ENCODE measurements at regions not wholly inside any gene's neighbourhood (a gene's known extent, or its start where the extent isn't known, plus 50 kb on each side); places are given as distances from the start of the nearest gene placed in this dataset.
"Not testable (repeated sequence)": the region's sequence is repeated elsewhere in the genome, so short reads cannot be mapped to it uniquely, and the experiment has no call there.

DNA sequence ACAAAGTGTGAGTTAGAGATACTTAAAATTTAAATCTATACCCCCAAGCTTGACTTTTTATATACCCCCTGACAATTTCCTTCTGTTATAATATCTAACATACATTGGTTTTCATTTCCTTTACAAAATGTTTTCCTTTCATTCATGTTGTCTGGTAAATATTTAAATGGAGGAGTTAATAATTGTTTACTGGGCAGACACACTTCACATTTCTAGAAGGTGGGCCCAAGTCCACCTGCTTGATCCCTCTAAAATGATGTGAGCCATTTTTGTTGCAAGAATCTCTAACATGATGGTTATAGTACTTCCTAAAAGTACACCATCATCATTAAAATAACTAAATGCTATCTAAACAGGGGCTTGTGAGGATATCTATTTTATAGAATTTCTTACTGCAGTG lies 155.9 kb downstream of the FAM174A start:
- ATAC-seq: no peak
- DNase-seq (ENCODE audit: missing footprints): no peak
- intact Hi-C loops (cut with DNase I): no loop called here

DNA sequence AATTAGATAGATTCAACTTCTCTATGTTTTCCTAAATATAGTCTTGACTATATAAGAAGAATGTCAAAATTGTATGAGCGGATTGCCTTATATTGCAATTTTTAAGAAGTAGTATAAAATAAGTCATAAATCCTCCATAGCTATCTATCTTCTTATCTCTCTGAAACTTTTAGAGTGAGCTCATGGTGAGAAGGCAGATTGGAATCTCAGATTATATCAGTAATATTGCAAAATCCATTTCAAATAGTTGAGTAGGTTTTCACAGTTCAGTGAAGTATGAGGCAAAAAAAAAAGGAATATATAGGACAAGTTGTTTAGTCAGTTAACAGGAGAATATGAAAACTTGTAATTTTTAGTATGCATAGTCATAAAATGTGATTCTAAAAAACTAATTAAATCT lies 156.4 kb downstream of the FAM174A start:
- ATAC-seq (no peak), DNase-seq (ENCODE audit: missing footprints) (no peak)
- intact Hi-C loops (cut with DNase I): no loop called here

DNA sequence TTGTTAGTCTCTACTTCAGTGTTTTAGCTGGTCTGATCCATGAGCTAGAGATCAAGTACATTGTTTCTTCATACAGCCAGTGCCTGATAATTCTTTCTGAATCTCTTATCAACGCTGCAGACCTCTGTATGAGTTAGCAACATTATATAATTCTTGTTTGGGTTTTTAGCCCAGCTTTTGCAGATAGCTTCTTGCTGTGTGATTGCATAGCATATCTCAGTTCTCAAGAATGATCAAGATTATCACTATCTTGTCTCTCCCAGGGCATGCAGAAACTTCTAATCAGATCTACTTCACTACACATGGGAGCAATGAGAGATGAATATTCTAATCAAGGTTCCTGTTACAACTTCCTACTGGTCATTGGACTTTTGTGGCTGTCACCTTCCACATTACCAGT lies 158.3 kb downstream of the FAM174A start:
- intact Hi-C loops (cut with DNase I): no loop called here
- DNase-seq (ENCODE audit: missing footprints) (no peak), ATAC-seq (no peak)

DNA sequence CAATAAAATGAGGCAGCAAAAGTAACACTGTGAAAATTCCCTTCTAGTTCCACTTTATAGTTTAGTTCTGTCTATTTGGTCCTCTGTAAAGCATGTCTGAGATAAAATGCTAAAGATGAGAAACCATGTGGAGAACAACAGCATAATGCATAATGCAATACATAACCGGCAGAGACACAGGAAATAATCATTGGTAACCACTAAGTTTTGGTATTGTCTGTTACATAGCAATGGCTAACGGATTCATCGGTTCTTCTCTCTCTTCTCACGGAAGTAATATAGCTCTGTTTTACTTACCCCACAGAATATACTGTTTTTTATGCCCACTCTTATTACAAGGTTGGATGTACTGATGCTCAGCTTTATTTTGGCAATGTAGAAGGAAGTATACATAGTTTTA lies 158.9 kb downstream of the FAM174A start:
- ATAC-seq (no peak), DNase-seq (ENCODE audit: missing footprints) (no peak)
- intact Hi-C loops (cut with DNase I): no loop called here

DNA sequence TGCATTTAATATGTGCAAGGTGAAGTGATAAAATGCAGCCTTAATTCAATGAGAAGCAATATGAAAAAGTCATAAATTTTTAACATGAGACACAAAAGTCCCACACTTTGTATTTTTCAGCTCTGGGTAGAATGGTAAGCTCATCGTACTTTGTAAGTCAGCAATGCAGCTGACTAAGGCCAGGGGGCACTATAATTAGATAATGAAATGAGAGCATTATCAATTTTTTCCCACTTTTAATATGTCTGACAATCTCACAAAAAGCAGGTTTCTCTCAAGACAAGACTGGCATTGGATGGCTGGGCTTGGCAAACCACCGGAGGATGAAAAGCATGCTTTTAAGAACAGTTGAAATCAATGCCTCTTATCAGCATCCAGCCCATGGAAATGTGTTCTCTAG lies 162.8 kb downstream of the FAM174A start:
- intact Hi-C loops (cut with DNase I): no loop called here
- no peak for DNase-seq (ENCODE audit: missing footprints)
- no peak for ATAC-seq

DNA sequence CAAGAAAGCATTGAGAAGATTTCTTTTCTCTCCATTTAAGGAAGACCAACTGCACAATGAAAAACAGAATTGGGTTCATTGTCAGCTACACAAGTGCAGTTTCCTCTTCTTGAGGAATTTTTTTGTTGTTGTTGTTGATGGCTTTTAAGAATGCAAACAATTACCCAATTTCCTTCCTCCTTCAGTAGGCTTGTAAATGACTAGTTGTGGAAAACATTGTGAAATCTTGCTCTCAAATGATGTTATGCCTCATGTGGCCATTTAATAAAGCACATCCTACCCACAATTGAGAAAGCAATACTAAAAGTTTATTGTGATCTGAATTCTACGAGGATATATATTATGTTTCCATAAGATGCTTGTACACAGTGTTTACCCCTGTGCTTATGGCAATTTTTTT lies 171.6 kb downstream of the FAM174A start:
- no peak for DNase-seq (ENCODE audit: missing footprints)
- ATAC-seq: no peak
- intact Hi-C loops (cut with DNase I): no loop called here

DNA sequence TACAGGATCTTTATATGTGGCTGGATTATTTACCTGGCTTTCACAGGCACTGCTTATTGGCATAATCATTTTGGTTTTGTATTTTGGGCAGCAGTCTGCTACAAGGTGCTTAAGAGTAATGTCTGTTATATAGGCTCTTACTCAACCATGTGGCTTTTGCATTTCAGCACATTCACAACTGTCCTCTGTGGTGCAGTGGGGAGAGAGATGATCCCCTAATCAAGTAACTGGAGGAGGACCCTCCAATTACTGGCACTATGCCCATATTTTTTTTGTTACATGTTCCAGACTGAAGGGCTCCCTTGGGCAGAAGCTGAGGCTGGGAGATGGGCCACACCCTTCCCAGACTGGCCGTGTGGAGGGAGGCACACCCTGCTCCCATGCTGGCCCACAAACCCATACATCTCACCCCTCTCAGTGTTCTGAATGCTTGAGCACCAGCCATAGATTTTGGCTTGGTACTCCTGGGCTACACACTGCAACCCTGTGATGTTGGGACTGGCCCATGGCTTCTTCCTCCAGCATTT lies 173.5 kb downstream of the FAM174A start:
- ATAC-seq: peak; percentile 28
- intact Hi-C loops (cut with DNase I): no loop called here
- DNase-seq (ENCODE audit: missing footprints): no peak

DNA sequence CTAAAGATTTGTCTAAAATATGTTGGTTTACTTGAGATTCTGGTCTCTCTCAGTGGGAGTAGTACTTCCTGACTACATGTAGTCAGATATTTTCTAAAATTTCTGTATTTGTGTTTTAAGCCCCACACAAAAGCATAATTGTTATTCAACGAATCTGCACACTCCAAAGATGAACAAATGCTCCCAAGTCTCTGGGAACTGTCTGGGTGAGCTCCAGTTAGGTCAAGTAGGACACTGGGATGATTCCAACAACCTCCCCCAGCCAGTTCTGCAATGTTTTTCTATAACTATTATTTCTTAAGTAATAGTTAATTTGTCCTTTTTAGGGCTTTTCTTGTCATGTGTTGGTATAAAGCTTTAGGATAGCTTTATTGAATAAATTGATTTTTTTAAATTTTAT lies 174.6 kb downstream of the FAM174A start:
- ATAC-seq (peak; percentile 74), DNase-seq (ENCODE audit: missing footprints) (no peak)
- intact Hi-C loops (cut with DNase I): no loop called here

DNA sequence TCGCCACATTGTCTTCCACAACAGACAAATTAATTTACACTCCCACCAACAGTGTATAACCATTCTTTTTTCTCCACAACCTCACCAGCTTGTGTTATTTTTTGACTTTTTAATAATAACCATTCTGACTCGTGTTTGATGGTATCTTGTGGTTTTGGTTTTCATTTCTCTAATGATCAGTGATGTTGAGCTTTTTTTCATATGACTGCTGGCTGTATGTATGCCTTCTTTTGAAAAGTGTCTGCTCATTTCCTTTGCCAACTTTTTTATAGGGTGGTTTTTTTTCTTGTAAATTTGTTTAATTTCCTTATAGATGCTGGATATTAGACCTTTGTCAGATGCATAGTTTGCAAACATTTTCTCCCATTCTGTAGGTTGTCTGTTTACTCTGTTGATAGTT lies 179.6 kb downstream of the FAM174A start:
- ATAC-seq; DNase-seq (ENCODE audit: missing footprints); intact Hi-C loops (cut with DNase I): not testable (repeated sequence)

DNA sequence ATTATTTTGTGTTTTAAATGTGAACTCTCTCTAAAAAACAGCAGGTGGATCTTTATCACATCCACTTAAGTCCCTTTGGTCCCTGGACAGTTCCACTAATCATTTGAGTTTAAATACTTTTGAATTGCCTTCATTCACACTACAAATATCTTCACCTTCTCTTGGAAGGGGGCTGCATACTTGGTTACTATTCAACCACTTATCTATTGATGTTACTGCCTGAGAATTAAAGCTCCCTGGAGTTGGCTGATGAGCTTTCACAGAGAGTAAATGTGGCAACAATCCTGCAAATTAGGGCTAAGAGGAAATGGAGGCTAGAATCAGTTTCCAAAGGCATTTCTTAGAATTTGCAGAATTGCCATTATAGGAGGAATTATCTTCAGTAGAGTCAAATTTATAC lies 180.4 kb downstream of the ST8SIA4 start:
- no peak for ATAC-seq
- intact Hi-C loops (cut with DNase I): no loop called here
- DNase-seq (ENCODE audit: missing footprints): no peak

DNA sequence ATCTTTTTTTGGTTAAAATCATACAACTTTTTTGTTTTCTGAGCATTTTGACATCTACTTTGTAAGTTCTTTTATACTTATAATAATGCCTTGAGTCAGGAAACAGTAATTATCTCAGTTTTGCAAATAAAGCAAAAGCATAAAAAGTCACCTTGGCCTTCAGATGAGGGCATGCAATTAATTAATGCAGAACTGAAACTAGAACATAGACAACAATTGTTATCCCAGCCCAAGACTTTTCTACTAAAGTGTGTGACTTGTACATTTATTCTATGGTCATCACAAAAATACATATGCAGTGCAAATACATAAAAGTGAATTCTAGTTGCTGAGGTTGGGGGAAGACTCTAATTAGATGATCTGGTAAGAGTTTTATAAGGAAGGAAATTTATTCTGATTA lies 179.9 kb downstream of the ST8SIA4 start:
- no peak for ATAC-seq
- intact Hi-C loops (cut with DNase I): no loop called here
- no peak for DNase-seq (ENCODE audit: missing footprints)

DNA sequence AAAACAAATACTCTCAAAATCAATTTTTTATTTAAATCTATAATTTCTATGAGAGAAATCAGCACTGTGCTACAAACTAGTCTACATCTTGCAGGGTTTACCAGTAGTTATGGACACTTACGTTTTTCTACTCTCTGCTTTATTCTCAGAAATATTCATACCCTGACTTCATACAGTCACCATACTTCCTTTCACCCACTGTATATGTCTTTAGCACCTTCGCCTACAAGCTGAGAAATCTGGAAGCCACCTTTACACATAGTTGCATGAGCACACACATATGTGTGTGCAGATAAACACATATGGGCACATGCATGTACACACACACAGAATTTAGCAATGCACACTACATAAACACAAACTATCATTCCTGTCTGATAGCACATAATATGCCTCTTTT lies 177.0 kb downstream of the ST8SIA4 start:
- no peak for ATAC-seq
- no peak for DNase-seq (ENCODE audit: missing footprints)
- intact Hi-C loops (cut with DNase I): no loop called here

DNA sequence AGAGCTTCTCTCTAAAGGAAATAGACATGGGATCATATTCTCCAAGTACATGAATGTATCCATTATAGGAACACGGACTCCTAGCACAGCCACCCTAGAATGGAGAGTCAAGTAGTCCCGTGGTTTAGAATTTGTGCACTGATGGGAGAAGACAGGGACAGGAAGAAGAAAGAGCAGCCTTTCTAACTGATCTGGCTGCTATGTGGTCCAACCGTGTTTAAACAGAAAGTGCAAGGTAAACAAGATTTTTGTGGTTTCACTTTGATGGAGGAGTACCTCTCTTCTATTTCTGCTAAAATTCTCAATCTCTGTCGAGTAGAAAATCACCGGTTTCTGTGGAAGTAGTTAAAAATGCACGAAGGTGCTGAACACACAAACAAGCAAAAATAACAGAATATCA lies 171.3 kb downstream of the ST8SIA4 start:
- DNase-seq (ENCODE audit: missing footprints) (no peak), ATAC-seq (no peak)
- intact Hi-C loops (cut with DNase I): no loop called here

DNA sequence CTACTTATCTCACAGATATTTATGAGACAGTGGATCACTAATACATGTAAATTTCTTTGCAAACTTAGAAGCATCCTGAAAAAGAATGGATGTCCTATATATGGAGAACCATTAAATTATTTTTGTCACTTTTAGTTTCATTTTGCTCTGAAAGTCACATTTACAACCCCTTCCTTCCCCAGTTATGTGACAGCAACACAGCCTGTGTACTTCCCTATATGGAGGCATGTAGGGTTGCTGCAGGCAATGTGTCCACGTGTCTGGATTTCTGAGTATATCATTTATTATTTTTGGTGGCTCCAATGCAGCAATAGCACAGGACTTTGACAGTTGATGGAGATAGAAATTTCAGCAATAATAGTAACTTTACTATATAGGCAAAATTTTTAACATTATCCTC lies 156.4 kb downstream of the ST8SIA4 start:
- intact Hi-C loops (cut with DNase I): no loop called here
- DNase-seq (ENCODE audit: missing footprints) (no peak), ATAC-seq (no peak)

DNA sequence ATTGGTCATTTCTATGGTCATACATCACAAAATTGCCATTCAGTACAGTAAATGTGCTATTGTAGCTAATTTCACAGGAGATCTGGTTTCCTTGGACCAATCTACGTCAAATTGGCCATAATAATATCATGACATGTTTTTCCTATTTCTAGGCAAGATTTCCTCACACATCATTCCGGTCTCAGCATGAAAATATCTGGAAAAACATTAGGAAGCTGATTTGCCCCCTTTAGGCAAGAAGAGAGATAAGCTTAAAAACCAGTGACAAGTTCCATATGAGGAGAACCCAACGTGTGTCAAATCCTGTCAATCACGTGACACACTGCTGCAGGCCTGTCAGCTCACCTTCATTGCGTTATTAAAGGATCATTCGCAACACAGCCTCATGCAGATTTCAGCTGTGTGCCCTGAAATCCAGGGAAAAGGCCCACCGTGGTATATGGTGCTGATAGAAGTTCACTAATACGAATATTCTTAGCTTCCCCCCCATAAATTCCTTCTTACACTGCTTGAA lies 153.3 kb downstream of the ST8SIA4 start:
- ATAC-seq (no peak), DNase-seq (ENCODE audit: missing footprints) (no peak)
- intact Hi-C loops (cut with DNase I): no loop called here

DNA sequence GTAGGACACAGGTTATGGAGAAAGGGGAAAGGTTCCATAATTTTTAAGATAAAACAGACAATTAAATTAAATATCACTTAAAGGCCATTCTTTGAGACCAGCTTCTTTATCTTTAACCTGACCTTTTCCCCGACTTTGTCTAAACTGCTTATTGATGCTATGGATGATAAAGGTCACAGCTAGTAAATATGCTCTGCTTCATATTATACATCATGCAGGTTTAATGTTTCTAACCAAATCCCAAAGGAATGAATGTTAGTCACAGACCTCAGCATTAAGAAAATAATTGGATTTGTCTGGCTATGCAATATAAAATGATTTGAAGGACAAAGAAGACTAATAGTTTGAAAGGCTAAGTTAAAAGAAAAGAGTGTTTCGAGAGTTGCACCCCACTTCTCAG lies 147.6 kb downstream of the ST8SIA4 start:
- DNase-seq (ENCODE audit: missing footprints): no peak
- intact Hi-C loops (cut with DNase I): no loop called here
- ATAC-seq: no peak

Measured in Right ventricle myocardium inferior (tissue), 1 donor.